ENCODE measurements at regions not wholly inside any gene's neighbourhood (a gene's known extent, or its start where the extent isn't known, plus 50 kb on each side); places are given as distances from the start of the nearest gene placed in this dataset.

- TF ChIP-seq SUZ12 (IDR thresholded peaks at IDR 0.05; ENCODE audit: low read length), result no peak
- no peak for TF ChIP-seq SIX5 (IDR thresholded peaks at IDR 0.05; ENCODE audit: low read depth, low read length)
- TF ChIP-seq CREB1 (IDR thresholded peaks at IDR 0.05), result no peak
- no peak for TF ChIP-seq RAD21 (IDR thresholded peaks at IDR 0.05 in 1 of 2, conservative IDR thresholded peaks at IDR 0.05 in 1 of 2; ENCODE audit: low read depth in 2 of 2, low read length in 2 of 2)
Measured at GRCh38 chr7:17211307-17211836, 87.1 kb upstream of the AHR start (continued).
